ENCODE measurements at regions not wholly inside any gene's neighbourhood (a gene's known extent, or its start where the extent isn't known, plus 50 kb on each side); places are given as distances from the start of the nearest gene placed in this dataset.

- H2AFZ ChIP-seq (ENCODE audit: low read depth, low read length) = no peak overlapping the region
- TF ChIP-seq FOS (IDR thresholded peaks at IDR 0.05; ENCODE audit: borderline replicate concordance, insufficient read depth, low read length) (no peak), POLR2A (IDR thresholded peaks at IDR 0.05; ENCODE audit: low read depth, low read length) (no peak), JUN (IDR thresholded peaks at IDR 0.05; ENCODE audit: borderline replicate concordance, insufficient read depth, insufficient read length, low read depth) (no peak), POLR2AphosphoS5 (IDR thresholded peaks at IDR 0.05; ENCODE audit: insufficient read depth, low read depth, low read length) (no peak), EZH2 (IDR thresholded peaks at IDR 0.05; ENCODE audit: borderline replicate concordance, low read depth, low read length, severe bottlenecking) (no peak), MYC (IDR thresholded peaks at IDR 0.05; ENCODE audit: low read depth, low read length) (no peak), MAX (IDR thresholded peaks at IDR 0.05; ENCODE audit: insufficient read depth, insufficient read length) (no peak), GATA2 (IDR thresholded peaks at IDR 0.05; ENCODE audit: insufficient read depth, insufficient read length, low read depth, low read length) (no peak), CTCF (IDR thresholded peaks at IDR 0.05; ENCODE audit: extremely low read depth in 1 of 2, insufficient read depth in 1 of 2, low read depth in 1 of 2, low read length in 2 of 2) (no peak)
- no peak for FAIRE-seq
- intact Hi-C loops (cut with micrococcal nuclease) (no loop called here), dilution Hi-C loops (cut with MboI; ENCODE audit: extremely low pct_ligation_motif_present, low sequenced_read_pairs) (no loop called here)
- peaks cover 0 to 5% of the 10 kb centered on the region in 2 experiments for H3K27me3 ChIP-seq (ENCODE audit: control insufficient read depth in 2 of 2, insufficient read depth in 2 of 2, low read length in 2 of 2)
- no peaks in the 10 kb centered on the region for H3K79me2 ChIP-seq (ENCODE audit: control insufficient read depth, insufficient read depth, low read length)
- H3K4me2 ChIP-seq (ENCODE audit: insufficient read depth, low read length) = no peak overlapping the region
- POLR2A ChIA-PET = no interaction called here
- H3K9ac ChIP-seq (replicated peaks; ENCODE audit: extremely low read depth, insufficient read depth, low read length) = no peak overlapping the region
- no peaks in the 10 kb centered on the region for H4K20me1 ChIP-seq (replicated peaks; ENCODE audit: control insufficient read depth, extremely low read depth, insufficient read depth, low read length)
- no peak overlapping the region for H3K4me3 ChIP-seq (replicated peaks in 1 of 3; ENCODE audit: insufficient read depth in 1 of 3, low read depth in 1 of 3, low read length in 3 of 3)
- CTCF ChIA-PET = no interaction called here
- H3K36me3 ChIP-seq (ENCODE audit: control insufficient read depth in 2 of 2, extremely low read depth in 1 of 2, insufficient read depth in 2 of 2, low read length in 2 of 2) = no peaks in the 10 kb centered on the region
- no peak for DNase-seq (ENCODE audit: low read depth, low spot score)
- no peaks in the 10 kb centered on the region for H3K9me1 ChIP-seq (replicated peaks; ENCODE audit: control insufficient read depth, extremely low read depth, insufficient read depth, low read length)
- BruUV-seq (replicated peaks) = no TSS peak
- H3K9me3 ChIP-seq (replicated peaks; ENCODE audit: control insufficient read depth, insufficient read depth, low read length) = no peaks in the 10 kb centered on the region
- no peak overlapping the region for H3K27ac ChIP-seq (ENCODE audit: insufficient read depth, low read depth, low read length)
- no peaks in the 10 kb centered on the region for H3K4me1 ChIP-seq (ENCODE audit: control insufficient read depth, extremely low read depth, insufficient read depth, low read length)
These were observed 81.6 kb upstream of the ANKH start for GRCh38 chr5:14953075-14953607.

Data from endothelial cell of umbilical vein (primary cell).